COLO829 (cell line): ENCODE measurements at regions not wholly inside any gene's neighbourhood (a gene's known extent, or its start where the extent isn't known, plus 50 kb on each side); places are given as distances from the start of the nearest gene placed in this dataset.

Experiments
- DNase-seq: peaks from one replicate; pipeline ENCODE4 v3.0.0; 2012; ENCODE audit warnings: low spot score

- DNase-seq: no peak
Observed at GRCh38 chr5:15447209-15447608, 52.8 kb upstream of the FBXL7 start.

GRCh38 chr5:15446552-15446951 lies 53.4 kb upstream of the FBXL7 start:
- DNase-seq: no peak

GRCh38 chr5:15442193-15442570 lies 57.8 kb upstream of the FBXL7 start:
- no peak for DNase-seq

- DNase-seq: no peak
Observed at GRCh38 chr5:15441433-15442192, 58.4 kb upstream of the FBXL7 start.

- DNase-seq: no peak
Observed at GRCh38 chr5:15440434-15440833, 59.5 kb upstream of the FBXL7 start.

GRCh38 chr5:15439801-15440200 lies 60.2 kb upstream of the FBXL7 start:
- no peak for DNase-seq

- no peak for DNase-seq
Observed at GRCh38 chr5:15433709-15434108, 66.3 kb upstream of the FBXL7 start.

GRCh38 chr5:15431923-15432322 lies 68.1 kb upstream of the FBXL7 start:
- DNase-seq: no peak

GRCh38 chr5:15425766-15426165 lies 74.2 kb upstream of the FBXL7 start:
- no peak for DNase-seq

- no peak for DNase-seq
Observed at GRCh38 chr5:15424769-15425168, 75.2 kb upstream of the FBXL7 start.

- no peak for DNase-seq
Observed at GRCh38 chr5:15421921-15422412, 78.0 kb upstream of the FBXL7 start.

- no peak for DNase-seq
Observed at GRCh38 chr5:15421381-15421780, 78.6 kb upstream of the FBXL7 start.

GRCh38 chr5:15420201-15420600 lies 79.8 kb upstream of the FBXL7 start:
- DNase-seq: no peak

GRCh38 chr5:15417156-15417555 lies 82.8 kb upstream of the FBXL7 start:
- no peak for DNase-seq

- DNase-seq: no peak
Observed at GRCh38 chr5:15406478-15406877, 93.5 kb upstream of the FBXL7 start.

GRCh38 chr5:15393146-15393545 lies 106.8 kb upstream of the FBXL7 start:
- DNase-seq: no peak

GRCh38 chr5:15391704-15392397 lies 108.1 kb upstream of the FBXL7 start:
- no peak for DNase-seq

GRCh38 chr5:15388866-15389265 lies 111.1 kb upstream of the FBXL7 start:
- no peak for DNase-seq

GRCh38 chr5:15387931-15388524 lies 112.0 kb upstream of the FBXL7 start:
- DNase-seq: no peak

- no peak for DNase-seq
Observed at GRCh38 chr5:15386122-15386521, 113.9 kb upstream of the FBXL7 start.

- no peak for DNase-seq
Observed at GRCh38 chr5:15385553-15385952, 114.4 kb upstream of the FBXL7 start.

- no peak for DNase-seq
Observed at GRCh38 chr5:15385037-15385436, 114.9 kb upstream of the FBXL7 start.

GRCh38 chr5:15384581-15384980 lies 115.4 kb upstream of the FBXL7 start:
- no peak for DNase-seq
